GM19372 (cell line): ENCODE measurements at regions not wholly inside any gene's neighbourhood (a gene's known extent, or its start where the extent isn't known, plus 50 kb on each side); places are given as distances from the start of the nearest gene placed in this dataset.
A peak's percentile ranks its signal among the peaks of the same experiment; 100 is the strongest.

Experiments
- ATAC-seq: cut with Tn5 transposase; IDR thresholded peaks from one replicate; pipeline ENCODE4 v1.9.1; 2021; ENCODE audit warnings: mild to moderate bottlenecking, low read depth, moderate library complexity; ENCODE audit not compliant: unreplicated experiment

DNA sequence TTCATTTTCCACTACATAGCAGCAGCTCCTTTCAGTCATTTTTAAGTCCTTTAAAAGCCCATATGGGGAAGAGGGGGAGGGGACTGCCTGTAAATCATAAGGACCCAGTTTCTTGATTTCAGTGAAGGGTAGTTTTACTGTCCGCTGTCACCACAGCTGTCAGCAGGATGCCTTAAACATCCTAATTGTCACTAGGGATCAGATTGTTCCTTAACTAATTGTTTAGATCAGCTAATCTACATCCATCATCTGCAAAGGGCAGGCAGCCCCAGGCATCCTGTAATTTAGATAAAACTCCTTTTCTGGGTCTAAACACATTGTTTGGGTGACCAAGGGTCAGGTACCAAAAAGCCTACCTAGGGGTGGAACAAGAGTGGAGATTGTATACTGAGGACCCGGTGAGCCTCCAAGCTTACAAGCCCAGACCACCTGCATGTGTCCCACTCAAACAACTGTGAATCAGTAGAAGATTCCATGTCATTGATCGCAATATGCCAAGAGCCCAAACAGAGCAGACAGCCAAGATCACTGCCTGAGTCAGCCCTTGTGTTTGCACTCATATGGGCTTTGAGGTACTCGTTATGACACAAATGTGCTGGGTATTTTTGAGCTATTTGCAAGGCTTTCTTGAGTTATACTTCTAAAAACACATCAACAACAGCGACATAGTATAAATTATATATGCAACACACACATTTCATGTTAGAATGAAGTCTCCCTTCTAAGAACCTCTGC lies 198.7 kb upstream of the CEP162 start:
- no peak for ATAC-seq

- ATAC-seq = no peak
Measured at GRCh38 chr6:84424956-84425355, 197.5 kb upstream of the CEP162 start.

GRCh38 chr6:84422380-84422968 lies 195.0 kb upstream of the CEP162 start:
- peak; percentile 70 for ATAC-seq

- no peak for ATAC-seq
Measured at GRCh38 chr6:84421031-84421430, 193.6 kb upstream of the CEP162 start.

DNA sequence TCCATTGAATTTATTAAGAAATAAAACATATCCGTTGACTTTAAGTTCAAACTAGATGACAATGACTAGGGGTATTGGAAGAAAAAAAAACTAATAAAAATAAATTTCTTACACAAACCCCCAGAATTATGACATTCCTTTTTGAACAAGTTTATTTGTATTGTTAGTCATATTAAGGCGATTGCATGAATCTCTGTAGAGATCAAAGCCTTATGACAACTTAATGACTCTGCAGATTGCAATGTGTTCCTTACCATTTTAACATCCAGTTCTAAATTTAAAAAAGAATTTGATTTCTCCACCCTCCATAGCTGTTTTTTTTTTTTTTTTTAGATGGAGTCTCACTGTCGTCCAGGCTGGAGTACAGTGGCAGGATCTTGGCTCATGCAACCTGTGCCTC lies 189.8 kb upstream of the CEP162 start:
- ATAC-seq = no peak

GRCh38 chr6:84416043-84416657 lies 188.7 kb upstream of the CEP162 start:
- ATAC-seq = no peak

DNA sequence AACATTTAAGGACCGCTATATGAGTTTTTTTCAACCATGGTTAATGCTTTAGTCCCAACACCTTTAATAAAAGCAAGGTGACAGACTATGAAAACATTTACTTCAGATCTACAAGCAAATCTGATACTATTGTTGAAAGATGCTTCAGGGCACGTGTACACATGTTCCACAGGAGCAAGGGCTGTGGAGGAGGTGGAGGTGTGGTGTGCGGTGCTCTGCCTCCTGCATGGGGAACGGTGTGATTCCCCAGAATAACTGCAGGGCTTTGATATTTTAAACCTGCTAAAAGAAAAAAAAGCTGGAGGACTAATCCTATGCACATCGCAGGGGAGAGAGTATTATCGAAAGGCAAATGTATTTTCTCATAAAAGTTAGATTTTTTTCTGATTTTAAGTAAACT lies 188.1 kb upstream of the CEP162 start:
- ATAC-seq = no peak

- ATAC-seq = no peak
Measured at GRCh38 chr6:84415068-84415467, 187.6 kb upstream of the CEP162 start.

GRCh38 chr6:84414531-84414930 lies 187.1 kb upstream of the CEP162 start:
- no peak for ATAC-seq

DNA sequence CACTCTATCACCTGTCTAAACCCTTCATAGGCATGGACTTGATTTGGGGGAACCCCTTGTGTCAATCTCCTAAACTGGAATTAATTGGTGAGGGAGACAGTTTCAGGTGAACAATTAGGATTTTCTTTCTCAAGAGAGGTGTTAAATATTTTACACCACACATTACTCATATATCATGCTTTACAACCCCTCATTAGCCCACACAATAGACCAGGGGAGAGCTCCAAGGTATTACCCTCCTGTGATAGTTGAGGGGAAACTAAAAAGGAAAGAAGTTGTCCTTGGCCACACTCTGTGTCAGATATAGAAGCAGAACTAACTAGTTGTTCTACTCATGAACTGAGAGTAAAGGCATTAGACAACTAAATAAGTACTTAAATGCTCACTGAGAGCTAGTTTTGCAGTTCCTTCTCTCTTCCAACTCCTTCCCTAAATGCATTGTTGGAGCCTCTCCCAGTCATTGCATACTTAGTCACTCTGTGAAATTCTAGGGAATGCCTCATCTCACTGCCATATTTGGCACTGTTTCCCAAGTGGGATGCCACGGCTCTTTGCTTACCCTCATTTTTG lies 183.7 kb upstream of the CEP162 start:
- no peak for ATAC-seq

GRCh38 chr6:84409911-84410310 lies 182.5 kb upstream of the CEP162 start:
- no peak for ATAC-seq

GRCh38 chr6:84408028-84408427 lies 180.6 kb upstream of the CEP162 start:
- no peak for ATAC-seq

GRCh38 chr6:84403545-84403944 lies 176.1 kb upstream of the CEP162 start:
- ATAC-seq = no peak

- no peak for ATAC-seq
Measured at GRCh38 chr6:84399003-84399402, 171.6 kb upstream of the CEP162 start.

- ATAC-seq = no peak
Measured at GRCh38 chr6:84392261-84392660, 164.8 kb upstream of the CEP162 start.

- no peak for ATAC-seq
Measured at GRCh38 chr6:84390851-84391250, 163.4 kb upstream of the CEP162 start.

DNA sequence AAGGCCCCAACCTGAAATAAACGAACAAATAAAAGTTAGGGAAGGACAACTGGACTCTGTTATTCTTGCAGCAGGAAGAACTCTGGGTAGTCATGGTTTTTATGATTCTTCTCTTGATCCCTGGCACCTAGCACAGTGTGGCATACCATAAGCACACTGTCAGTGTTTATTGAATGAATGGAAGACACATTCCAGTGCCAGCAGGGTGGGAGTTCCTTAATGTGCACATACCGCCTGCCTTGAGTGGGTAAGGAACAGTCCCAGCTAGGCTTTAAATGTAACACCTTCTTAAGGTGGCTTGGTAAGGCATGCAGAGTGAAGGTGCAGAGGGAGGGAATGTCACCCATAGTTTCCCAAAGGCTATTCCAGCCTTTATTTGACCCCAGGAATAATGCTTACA lies 162.9 kb upstream of the CEP162 start:
- ATAC-seq = no peak

DNA sequence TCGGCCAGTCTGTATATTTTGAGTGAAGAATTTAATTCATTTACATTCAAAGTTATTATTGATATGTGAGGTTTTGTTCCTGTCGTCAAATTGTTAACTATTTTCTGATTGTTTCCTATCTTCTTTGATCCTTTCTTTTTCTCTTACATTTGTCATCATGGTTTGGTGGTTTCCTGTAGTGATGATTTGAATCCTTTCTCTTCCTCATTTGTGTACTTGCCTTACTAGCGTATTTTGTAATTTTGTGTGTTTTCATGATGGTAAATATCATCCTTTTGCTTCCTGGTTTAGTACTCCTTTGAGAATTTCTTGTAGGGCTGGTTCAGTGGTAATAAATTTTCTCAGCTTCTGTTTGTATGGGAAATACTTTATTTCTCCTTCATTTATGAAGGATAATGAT lies 151.7 kb upstream of the CEP162 start:
- no peak for ATAC-seq

GRCh38 chr6:84372290-84372689 lies 144.8 kb upstream of the CEP162 start:
- no peak for ATAC-seq

DNA sequence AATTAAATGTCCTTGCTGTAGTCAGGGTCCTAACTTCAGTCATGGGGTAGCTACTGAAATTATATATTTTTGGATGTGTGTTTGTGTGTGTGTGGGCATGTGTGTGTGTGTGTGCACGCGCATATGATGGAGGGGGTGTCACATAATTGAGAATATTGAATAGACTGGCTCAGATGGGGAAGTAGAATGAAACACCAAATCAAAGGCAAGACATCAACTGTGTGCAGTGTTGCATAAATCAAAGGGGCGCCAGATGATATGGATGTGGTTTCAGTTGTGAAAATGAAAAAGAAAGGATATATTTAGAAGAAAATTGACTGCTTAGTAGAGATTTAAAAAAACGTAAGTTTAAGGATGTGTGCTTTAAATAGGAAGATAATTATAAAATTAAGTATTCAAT lies 144.2 kb upstream of the CEP162 start:
- no peak for ATAC-seq

GRCh38 chr6:84362193-84362821 lies 134.9 kb upstream of the CEP162 start:
- ATAC-seq = no peak
